Cardiac muscle cell (in vitro differentiated cells and primary cell): ENCODE measurements at regions not wholly inside any gene's neighbourhood (a gene's known extent, or its start where the extent isn't known, plus 50 kb on each side); places are given as distances from the start of the nearest gene placed in this dataset.

Source experiments
- DNase-seq, 2 donors: peaks; one replicate each; pipeline versions ENCODE4 v3.0.0 to v3.0.0-alpha.2; 2010 to 2017; ENCODE audit warnings: low read depth in 1 of 2, low spot score in 1 of 2
- H3K27ac ChIP-seq: fragments of 200-600 bp; sonication (generic); 2 replicates; pipeline ENCODE4 v1.5.1; 2016
- H3K27me3 ChIP-seq: fragments of 200-600 bp; sonication (generic); 2 replicates; pipeline ENCODE4 v1.6.0; 2016; ENCODE audit warnings: control low read depth
- H3K36me3 ChIP-seq: fragments of 200-600 bp; sonication (generic); 2 replicates; pipeline ENCODE4 v1.5.1; 2016; ENCODE audit warnings: control low read depth
- H3K4me1 ChIP-seq: fragments of 200-600 bp; sonication (generic); 2 replicates; pipeline ENCODE4 v1.8.1; 2017; ENCODE audit warnings: low read depth, mild to moderate bottlenecking, mixed run types
- H3K4me3 ChIP-seq: fragments of 200-600 bp; sonication (generic); 2 replicates; pipeline ENCODE4 v1.5.1; 2016; ENCODE audit warnings: mild to moderate bottlenecking
- H3K9me3 ChIP-seq: fragments of 200-600 bp; sonication (generic); 2 replicates; pipeline ENCODE4 v1.5.1; 2017; ENCODE audit warnings: low read depth, mild to moderate bottlenecking, control low read depth
- CTCF ChIP-seq: IDR thresholded peaks from 2 replicates; pipeline ENCODE4 v1.5.1; 2012; ENCODE audit warnings: low read depth, mild to moderate bottlenecking, low read length

- H3K36me3 ChIP-seq, result no peaks in the 10 kb centered on the region
- TF ChIP-seq CTCF, result no peak
- no peak for DNase-seq
- H3K27ac ChIP-seq, result no peak overlapping the region
- H3K9me3 ChIP-seq, result no peaks in the 10 kb centered on the region
- no peaks in the 10 kb centered on the region for H3K4me1 ChIP-seq
- H3K27me3 ChIP-seq, result no peaks in the 10 kb centered on the region
- no peak overlapping the region for H3K4me3 ChIP-seq
Measured at GRCh38 chr2:104233591-104233990, 620.3 kb upstream of the POU3F3 start.

GRCh38 chr2:104236491-104236890 is 617.4 kb upstream of the POU3F3 start:
- no peak overlapping the region for H3K4me3 ChIP-seq
- no peak for TF ChIP-seq CTCF
- no peak for DNase-seq
- H3K4me1 ChIP-seq, result no peaks in the 10 kb centered on the region
- H3K27me3 ChIP-seq, result no peaks in the 10 kb centered on the region
- no peaks in the 10 kb centered on the region for H3K36me3 ChIP-seq
- no peaks in the 10 kb centered on the region for H3K9me3 ChIP-seq
- H3K27ac ChIP-seq, result no peak overlapping the region

GRCh38 chr2:104240984-104241383 is 612.9 kb upstream of the POU3F3 start:
- Histone ChIP-seq H3K27ac (no peak overlapping the region), H3K27me3 (no peaks in the 10 kb centered on the region), H3K36me3 (no peaks in the 10 kb centered on the region), H3K9me3 (no peaks in the 10 kb centered on the region), H3K4me1 (no peaks in the 10 kb centered on the region), H3K4me3 (no peak overlapping the region)
- no peak for TF ChIP-seq CTCF
- no peak for DNase-seq

- H3K4me3 ChIP-seq, result no peak overlapping the region
- no peaks in the 10 kb centered on the region for H3K36me3 ChIP-seq
- no peaks in the 10 kb centered on the region for H3K4me1 ChIP-seq
- H3K9me3 ChIP-seq, result no peaks in the 10 kb centered on the region
- DNase-seq, result no peak
- no peak overlapping the region for H3K27ac ChIP-seq
- TF ChIP-seq CTCF, result no peak
- H3K27me3 ChIP-seq, result no peaks in the 10 kb centered on the region
Measured at GRCh38 chr2:104249629-104250028, 604.3 kb upstream of the POU3F3 start.

GRCh38 chr2:104250635-104251034 is 603.3 kb upstream of the POU3F3 start:
- DNase-seq, result no peak
- no peak for TF ChIP-seq CTCF
- Histone ChIP-seq H3K27ac (no peak overlapping the region), H3K36me3 (no peaks in the 10 kb centered on the region), H3K27me3 (no peaks in the 10 kb centered on the region), H3K4me3 (no peak overlapping the region), H3K4me1 (no peaks in the 10 kb centered on the region), H3K9me3 (no peaks in the 10 kb centered on the region)

GRCh38 chr2:104254017-104254416 is 599.9 kb upstream of the POU3F3 start:
- no peak for DNase-seq
- TF ChIP-seq CTCF, result no peak
- Histone ChIP-seq H3K4me1 (no peaks in the 10 kb centered on the region), H3K4me3 (no peak overlapping the region), H3K36me3 (no peaks in the 10 kb centered on the region), H3K27me3 (no peaks in the 10 kb centered on the region), H3K9me3 (no peaks in the 10 kb centered on the region), H3K27ac (no peak overlapping the region)
